HG02763 (cell line): ENCODE measurements at regions not wholly inside any gene's neighbourhood (a gene's known extent, or its start where the extent isn't known, plus 50 kb on each side); places are given as distances from the start of the nearest gene placed in this dataset.

ENCODE experiments used
- ATAC-seq: cut with Tn5 transposase; IDR thresholded peaks from one replicate; pipeline ENCODE4 v1.9.1; 2021; ENCODE audit warnings: mild to moderate bottlenecking, moderate library complexity; ENCODE audit not compliant: unreplicated experiment

- ATAC-seq: no peak
Measured at GRCh38 chr7:144997512-144997911, 161.7 kb upstream of the TPK1 start.

GRCh38 chr7:144995495-144995894 lies 159.6 kb upstream of the TPK1 start:
- no peak for ATAC-seq

GRCh38 chr7:144991041-144991440 lies 155.2 kb upstream of the TPK1 start:
- no peak for ATAC-seq

GRCh38 chr7:144987686-144988085 lies 151.8 kb upstream of the TPK1 start:
- no peak for ATAC-seq

GRCh38 chr7:144982133-144982532 lies 146.3 kb upstream of the TPK1 start:
- no peak for ATAC-seq

- ATAC-seq: no peak
Measured at GRCh38 chr7:144975882-144976281, 140.0 kb upstream of the TPK1 start.

GRCh38 chr7:144969787-144970186 lies 133.9 kb upstream of the TPK1 start:
- no peak for ATAC-seq

GRCh38 chr7:144960763-144961162 lies 124.9 kb upstream of the TPK1 start:
- ATAC-seq: no peak

GRCh38 chr7:144957998-144958397 lies 122.1 kb upstream of the TPK1 start:
- no peak for ATAC-seq

- ATAC-seq: no peak
Measured at GRCh38 chr7:144955422-144955821, 119.6 kb upstream of the TPK1 start.

- no peak for ATAC-seq
Measured at GRCh38 chr7:144941127-144941526, 105.3 kb upstream of the TPK1 start.

- no peak for ATAC-seq
Measured at GRCh38 chr7:144937199-144937598, 101.3 kb upstream of the TPK1 start.

GRCh38 chr7:144936314-144936713 lies 100.5 kb upstream of the TPK1 start:
- no peak for ATAC-seq

- ATAC-seq: no peak
Measured at GRCh38 chr7:144910411-144910810, 74.6 kb upstream of the TPK1 start.

- ATAC-seq: no peak
Measured at GRCh38 chr7:144908943-144909556, 73.2 kb upstream of the TPK1 start.

- no peak for ATAC-seq
Measured at GRCh38 chr7:144908324-144908723, 72.5 kb upstream of the TPK1 start.

GRCh38 chr7:144907577-144907976 lies 71.7 kb upstream of the TPK1 start:
- ATAC-seq: peak; percentile 70

- ATAC-seq: no peak
Measured at GRCh38 chr7:144903201-144903600, 67.3 kb upstream of the TPK1 start.

- no peak for ATAC-seq
Measured at GRCh38 chr7:144892761-144893160, 56.9 kb upstream of the TPK1 start.
